Ammon's horn (tissue), 1 donor: ENCODE measurements at regions not wholly inside any gene's neighbourhood (a gene's known extent, or its start where the extent isn't known, plus 50 kb on each side); places are given as distances from the start of the nearest gene placed in this dataset.
A peak's percentile ranks its signal among the peaks of the same experiment; 100 is the strongest.
"Not testable (repeated sequence)": the region's sequence is repeated elsewhere in the genome, so short reads cannot be mapped to it uniquely, and the experiment has no call there.

ENCODE experiments used
- DNase-seq: peaks from one replicate; pipeline ENCODE4 v3.0.0-alpha.2; 2016; ENCODE audit warnings: low spot score

DNA sequence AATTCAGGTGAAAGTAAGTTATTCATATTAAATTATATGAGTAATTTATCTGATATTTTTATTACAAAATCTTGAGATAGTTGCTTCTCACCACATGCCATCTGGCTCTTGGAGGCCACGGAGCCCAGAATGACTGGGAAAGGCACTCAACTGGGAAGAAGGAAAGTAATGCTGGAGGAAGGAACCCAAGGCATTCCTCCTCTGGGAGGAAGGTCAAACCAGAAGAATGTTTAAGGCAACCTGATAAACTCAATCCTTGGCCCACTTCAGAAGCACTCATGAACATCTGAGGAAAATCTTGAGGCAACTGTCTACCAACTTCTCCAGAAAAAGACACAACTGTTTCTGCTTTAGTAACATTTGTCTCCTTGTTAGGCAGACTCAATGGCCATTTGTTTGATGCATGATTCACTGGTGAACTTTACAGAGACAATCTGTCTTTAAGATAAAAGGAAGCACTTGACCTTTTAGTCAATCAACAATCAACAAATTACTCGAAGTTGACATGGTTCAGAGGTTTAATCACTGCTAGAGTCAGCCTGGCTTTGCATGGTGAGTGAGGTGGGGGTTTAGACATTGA is 261.4 kb upstream of the MME start:
- DNase-seq: no peak

DNA sequence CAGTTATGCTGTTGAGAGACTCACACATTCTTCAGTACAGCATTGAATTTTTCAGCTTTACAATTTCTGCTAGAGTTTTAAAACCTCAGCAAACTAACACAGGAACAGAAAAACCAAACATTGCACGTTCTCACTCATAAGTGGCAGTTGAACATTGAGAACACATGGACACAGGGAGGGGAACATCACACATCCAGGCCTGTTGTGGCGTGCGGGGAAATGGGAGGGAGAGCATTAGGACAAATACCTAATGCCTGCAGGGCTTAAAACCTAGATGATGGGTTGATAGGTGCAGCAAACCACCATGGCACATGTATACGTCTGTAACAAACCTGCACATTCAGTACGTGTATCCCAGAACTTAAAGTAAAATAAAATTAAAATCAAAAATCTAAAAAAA is 270.1 kb upstream of the MME start:
- DNase-seq: not testable (repeated sequence)

DNA sequence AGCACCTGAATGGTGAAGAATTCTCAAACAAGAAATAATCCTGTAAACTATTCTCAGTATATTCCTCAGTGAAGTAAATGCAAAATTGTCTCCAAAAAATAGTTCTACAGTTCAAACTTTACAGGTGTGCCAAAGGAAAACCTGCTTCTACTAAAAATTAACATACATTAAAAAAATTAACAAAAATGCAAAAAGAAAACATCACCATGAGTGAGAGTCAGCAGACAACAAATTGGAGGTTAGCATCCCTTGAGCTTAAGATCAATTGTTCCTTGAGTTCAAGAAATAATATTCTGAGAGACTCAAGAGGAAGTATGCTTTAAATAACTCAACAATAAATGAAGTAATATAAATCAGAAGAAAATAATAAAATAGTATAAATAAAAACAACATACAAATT is 278.4 kb upstream of the MME start:
- DNase-seq: no peak

DNA sequence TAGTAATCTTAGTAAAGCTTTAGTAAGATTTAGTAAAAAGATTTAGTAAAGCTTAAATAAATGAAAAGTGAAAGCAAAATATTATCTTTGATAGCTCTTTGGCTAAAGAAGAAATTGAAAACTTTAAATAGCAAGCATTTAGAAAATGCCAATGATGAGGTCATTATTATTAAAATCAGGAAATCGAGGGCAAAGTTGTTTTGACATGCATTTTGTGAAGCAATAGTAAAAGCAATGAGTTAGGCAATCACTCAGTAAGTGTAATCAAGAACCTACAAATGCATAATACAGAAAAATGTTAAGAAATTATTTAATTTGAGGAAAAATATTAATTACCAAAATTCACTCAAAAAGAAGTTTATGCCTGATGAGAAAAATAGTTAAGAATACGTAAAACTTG is 280.3 kb upstream of the MME start:
- DNase-seq: no peak

- DNase-seq: peak; percentile 38
Observed at GRCh38 chr3:154795582-154795981, 284.5 kb upstream of the MME start.

DNA sequence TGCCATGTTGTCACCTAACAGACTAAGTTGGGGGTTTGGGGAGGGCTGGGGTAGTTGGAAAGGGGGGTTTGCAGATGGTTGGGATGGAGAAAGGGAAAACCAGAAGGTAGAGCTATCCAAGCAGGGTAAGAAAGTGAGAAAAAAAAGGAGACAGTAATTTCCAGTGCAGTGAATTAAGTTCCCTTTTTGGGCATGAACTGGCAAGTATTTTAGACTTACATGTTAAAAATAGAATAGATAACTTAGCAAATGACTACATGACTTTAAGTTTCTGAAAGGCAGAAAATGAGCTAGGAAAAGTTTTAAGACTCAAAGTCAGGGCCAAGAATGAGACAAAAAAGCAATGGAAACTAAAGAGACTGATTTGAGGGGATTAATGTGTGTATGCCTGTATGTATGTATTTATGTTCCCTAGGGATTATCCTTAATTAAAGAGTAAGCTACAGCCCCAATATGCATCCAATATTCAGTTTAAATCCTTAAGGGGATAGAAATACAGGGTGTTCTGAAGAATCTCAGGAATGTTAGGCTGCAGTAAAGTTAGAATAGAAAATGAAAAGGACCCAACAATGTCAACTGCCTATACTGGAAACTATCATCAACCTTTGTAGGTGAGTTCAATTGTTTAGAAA is 285.2 kb upstream of the MME start:
- no peak for DNase-seq

DNA sequence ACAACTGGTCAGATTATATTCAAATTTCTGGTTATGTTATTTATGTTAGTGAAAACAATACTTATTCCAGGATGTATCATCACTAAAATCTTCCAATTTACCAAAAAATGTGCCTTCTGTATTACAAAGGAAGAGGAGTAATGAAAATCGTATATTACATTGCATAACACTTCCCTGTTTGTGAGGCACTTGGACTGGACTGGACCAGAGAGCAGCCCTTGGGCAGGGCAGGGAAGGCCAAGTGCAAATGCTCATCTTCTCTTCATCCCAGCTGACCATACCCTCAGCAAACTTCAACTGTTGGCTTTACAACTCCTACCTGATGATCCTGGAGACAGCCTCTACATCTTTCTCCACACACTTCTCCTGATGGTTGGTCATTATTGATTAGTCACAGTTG is 285.7 kb upstream of the MME start:
- no peak for DNase-seq

DNA sequence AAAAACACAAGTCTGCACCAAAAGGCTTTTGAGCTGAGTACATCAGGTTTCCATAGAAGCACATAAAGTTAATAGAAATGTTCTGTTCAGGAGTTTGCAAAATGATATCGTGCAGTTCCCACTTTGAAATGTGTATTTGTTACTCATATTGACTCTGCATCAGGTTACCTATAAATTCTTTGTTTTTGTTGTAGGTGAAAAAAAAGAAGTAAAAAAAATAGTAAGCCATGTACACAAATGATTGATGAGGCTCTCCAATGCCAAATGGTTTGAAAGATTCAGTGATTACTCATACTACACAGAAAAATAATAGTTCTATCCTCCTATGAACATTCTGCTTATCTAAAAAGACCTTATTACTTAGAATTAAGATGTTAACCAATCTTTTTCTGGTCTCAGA is 287.3 kb upstream of the MME start:
- no peak for DNase-seq

GRCh38 chr3:154791611-154792010 is 288.5 kb upstream of the MME start:
- no peak for DNase-seq

DNA sequence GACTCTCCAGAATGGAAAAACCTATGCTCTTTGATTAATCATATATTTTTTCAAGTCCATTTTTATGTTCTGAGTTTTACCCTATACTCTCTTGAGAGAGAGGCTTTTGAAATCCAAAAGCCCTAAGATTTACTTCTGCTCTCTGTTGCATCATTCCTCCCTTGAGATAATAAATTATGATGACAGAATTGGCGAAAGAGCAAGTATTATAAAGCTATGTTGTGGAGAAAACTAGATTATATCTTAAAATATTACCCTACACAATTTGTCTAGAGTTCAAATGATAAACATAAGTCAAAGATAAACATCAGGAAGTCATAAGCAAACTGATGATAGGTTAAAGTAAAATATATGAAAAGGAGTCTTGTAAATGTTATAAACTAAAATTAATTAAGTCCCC is 293.4 kb upstream of the MME start:
- no peak for DNase-seq

DNA sequence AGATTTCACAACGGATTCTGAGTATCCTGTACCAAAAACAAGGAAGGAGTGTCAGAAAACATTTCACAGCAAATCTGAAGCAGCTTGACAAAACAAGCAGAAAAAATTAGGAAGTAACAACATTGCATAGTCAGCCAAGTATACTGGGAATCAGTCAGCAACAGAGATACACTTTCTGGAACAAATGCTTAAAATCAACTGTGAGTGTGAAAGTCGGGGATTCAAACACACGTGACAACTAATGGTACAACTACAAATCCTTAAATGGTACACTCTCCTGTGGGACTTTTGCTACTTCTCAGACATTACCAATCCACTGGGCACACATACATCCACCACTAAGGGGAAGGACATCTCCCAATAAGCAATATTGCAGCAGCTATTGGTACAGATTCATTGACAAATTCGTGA is 296.6 kb upstream of the MME start:
- DNase-seq: peak; percentile 41

DNA sequence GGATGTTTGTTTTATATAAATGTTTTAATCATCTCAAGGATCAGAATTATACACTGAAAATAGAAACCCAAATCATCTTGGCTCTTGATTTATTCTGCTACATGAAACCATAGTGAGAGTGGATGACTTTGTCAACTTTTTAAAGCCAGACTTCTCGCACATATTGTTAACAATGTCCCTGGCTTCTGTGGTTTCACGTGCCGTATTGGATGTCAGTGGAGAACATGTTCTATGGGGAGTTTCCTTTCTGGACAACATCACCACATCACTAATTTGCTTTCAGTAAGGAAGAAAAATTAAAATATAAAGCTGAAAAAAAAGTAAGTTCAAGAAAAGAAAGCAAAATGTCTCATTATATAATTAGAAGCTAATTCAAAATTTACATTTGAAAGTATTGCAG is 297.1 kb upstream of the MME start:
- no peak for DNase-seq

- no peak for DNase-seq
Observed at GRCh38 chr3:154782151-154782550, 298.0 kb upstream of the MME start.

GRCh38 chr3:154781595-154781994 is 298.5 kb upstream of the MME start:
- no peak for DNase-seq

- DNase-seq: no peak
Observed at GRCh38 chr3:154780263-154780662, 299.9 kb upstream of the MME start.

- DNase-seq: peak; percentile 13
Observed at GRCh38 chr3:154779571-154779970, 300.5 kb upstream of the MME start.

DNA sequence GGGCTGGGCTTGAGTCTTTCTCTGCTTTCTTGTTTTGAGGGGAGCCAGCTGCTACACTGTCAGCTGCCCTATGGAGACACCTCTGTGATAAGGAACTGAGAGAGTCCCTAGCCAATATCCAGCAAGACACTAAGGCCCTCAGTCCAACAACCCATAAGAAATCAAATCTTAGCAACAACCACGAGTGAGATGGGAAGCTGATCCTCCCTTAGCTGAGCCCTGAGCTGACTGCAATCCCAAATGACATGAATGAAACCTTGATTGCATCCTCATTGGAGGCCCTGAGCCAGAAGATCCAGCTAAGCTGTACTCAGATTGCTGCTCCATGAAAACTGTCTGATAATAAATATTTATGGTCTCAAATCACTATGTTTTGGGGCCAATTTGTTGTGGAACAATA is 302.1 kb upstream of the MME start:
- no peak for DNase-seq

GRCh38 chr3:154776549-154777225 is 303.4 kb upstream of the MME start:
- no peak for DNase-seq

DNA sequence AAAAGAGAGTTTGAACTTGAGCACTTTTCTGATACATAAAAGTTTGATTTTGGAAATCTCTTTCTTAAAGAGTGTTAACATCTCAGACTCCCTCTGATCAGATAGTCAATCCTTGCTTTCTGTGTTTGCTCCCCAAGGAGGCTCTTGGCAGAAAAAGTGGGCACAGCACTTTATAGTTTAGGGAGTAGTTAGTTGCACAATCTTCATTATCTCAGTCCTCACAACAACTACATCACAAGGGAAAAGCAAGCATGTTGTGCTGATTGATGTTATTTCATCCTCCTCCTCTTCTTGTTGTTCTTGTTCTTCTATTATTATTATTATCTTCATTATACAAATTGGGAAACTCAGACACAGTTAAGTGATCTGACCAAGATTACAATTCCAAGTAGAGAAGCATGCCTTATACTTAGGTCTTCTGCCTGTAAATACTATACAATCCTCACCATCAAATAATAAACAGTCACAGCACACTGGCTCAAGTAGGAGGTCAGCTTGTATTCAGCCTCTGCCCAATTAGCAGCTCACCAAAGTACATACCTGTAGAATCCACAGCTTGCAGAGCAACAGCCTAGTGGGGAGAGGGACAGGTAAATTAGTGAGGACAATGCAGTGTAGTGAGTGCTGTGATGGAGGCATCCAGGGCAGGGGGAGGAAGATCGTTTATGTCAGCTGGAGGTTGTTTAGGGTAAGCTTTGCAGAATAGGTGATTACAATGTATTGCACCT is 304.1 kb upstream of the MME start:
- no peak for DNase-seq

GRCh38 chr3:154766765-154767503 is 313.2 kb upstream of the MME start:
- no peak for DNase-seq

GRCh38 chr3:154764856-154765640 is 315.1 kb upstream of the MME start:
- DNase-seq: no peak

- no peak for DNase-seq
Observed at GRCh38 chr3:154762486-154762885, 317.6 kb upstream of the MME start.
